ENCODE measurements at regions not wholly inside any gene's neighbourhood (a gene's known extent, or its start where the extent isn't known, plus 50 kb on each side); places are given as distances from the start of the nearest gene placed in this dataset.
A peak's percentile ranks its signal among the peaks of the same experiment; 100 is the strongest.

- WGBS (ENCODE audit: extremely low coverage, insufficient coverage, insufficient read length) = no CpG with 5 or more reads among the region's 3 CpGs
- H3K27ac ChIP-seq (ENCODE audit: low read depth, low read length) = no peak overlapping the region
- no peak overlapping the region for H2BK5ac ChIP-seq (ENCODE audit: low read depth, low read length, poor library complexity)
- DNase-seq = no peak
- no peak overlapping the region for H3K23ac ChIP-seq (ENCODE audit: low read length)
- H3K4ac ChIP-seq (ENCODE audit: low read depth, low read length) = no peak overlapping the region
- H3K79me1 ChIP-seq (ENCODE audit: low read length) = no peaks in the 10 kb centered on the region
- H3K4me1 ChIP-seq (ENCODE audit: control insufficient read depth in 1 of 2, insufficient read depth in 2 of 2, low read length in 2 of 2) = no peaks in the 10 kb centered on the region
- no peak overlapping the region for H2BK12ac ChIP-seq (ENCODE audit: low read length)
- H3K36me3 ChIP-seq (ENCODE audit: control insufficient read depth in 1 of 2, insufficient read depth in 2 of 2, low read length in 2 of 2) = no peaks in the 10 kb centered on the region
- H3K79me2 ChIP-seq (ENCODE audit: control insufficient read depth, insufficient read depth, low read length, poor library complexity) = no peaks in the 10 kb centered on the region
- no peak overlapping the region for H3K4me2 ChIP-seq (ENCODE audit: low read length)
- no peak overlapping the region for H4K91ac ChIP-seq (ENCODE audit: low read depth, low read length)
- H3K18ac ChIP-seq (ENCODE audit: low read length) = no peak overlapping the region
- no peak overlapping the region for H3K14ac ChIP-seq (ENCODE audit: low read length)
- H2AK5ac ChIP-seq (ENCODE audit: low read length) = no peak overlapping the region
- no peaks in the 10 kb centered on the region for H3K9me3 ChIP-seq (ENCODE audit: insufficient read depth, low read depth, low read length)
- H2BK120ac ChIP-seq (ENCODE audit: insufficient read depth, low read length, poor library complexity) = no peak overlapping the region
- H3K27me3 ChIP-seq (ENCODE audit: insufficient read depth, low read length) = no peaks in the 10 kb centered on the region
- no peak overlapping the region for H4K12ac ChIP-seq (ENCODE audit: low read depth, low read length)
- no peak overlapping the region for H2AFZ ChIP-seq (ENCODE audit: insufficient read depth, low read length, poor library complexity)
- no peak overlapping the region for H4K8ac ChIP-seq (ENCODE audit: low read depth, low read length)
- no peak overlapping the region for H3K4me3 ChIP-seq (ENCODE audit: low read depth, low read length)
- no peak overlapping the region for H3K9ac ChIP-seq (ENCODE audit: low read length)
Observed at GRCh38 chr9:13026956-13027355, 252.1 kb downstream of the LURAP1L start.

- Histone ChIP-seq H4K91ac (ENCODE audit: low read depth, low read length) (no peak overlapping the region), H3K4me3 (ENCODE audit: low read depth, low read length) (no peak overlapping the region), H4K12ac (ENCODE audit: low read depth, low read length) (no peak overlapping the region), H3K9ac (ENCODE audit: low read length) (no peak overlapping the region), H3K9me3 (ENCODE audit: insufficient read depth, low read depth, low read length) (no peaks in the 10 kb centered on the region), H3K4ac (ENCODE audit: low read depth, low read length) (no peak overlapping the region), H2AFZ (ENCODE audit: insufficient read depth, low read length, poor library complexity) (no peak overlapping the region), H3K27ac (ENCODE audit: low read depth, low read length) (no peak overlapping the region), H2BK12ac (ENCODE audit: low read length) (no peak overlapping the region), H3K18ac (ENCODE audit: low read length) (no peak overlapping the region), H3K36me3 (ENCODE audit: control insufficient read depth in 1 of 2, insufficient read depth in 2 of 2, low read length in 2 of 2) (no peaks in the 10 kb centered on the region), H2BK5ac (ENCODE audit: low read depth, low read length, poor library complexity) (no peak overlapping the region), H2BK120ac (ENCODE audit: insufficient read depth, low read length, poor library complexity) (no peak overlapping the region), H3K79me2 (ENCODE audit: control insufficient read depth, insufficient read depth, low read length, poor library complexity) (no peaks in the 10 kb centered on the region), H3K79me1 (ENCODE audit: low read length) (no peaks in the 10 kb centered on the region), H3K23ac (ENCODE audit: low read length) (no peak overlapping the region), H4K8ac (ENCODE audit: low read depth, low read length) (no peak overlapping the region), H2AK5ac (ENCODE audit: low read length) (no peak overlapping the region), H3K14ac (ENCODE audit: low read length) (no peak overlapping the region), H3K4me2 (ENCODE audit: low read length) (no peak overlapping the region), H3K27me3 (ENCODE audit: insufficient read depth, low read length) (no peaks in the 10 kb centered on the region), H3K4me1 (ENCODE audit: control insufficient read depth in 1 of 2, insufficient read depth in 2 of 2, low read length in 2 of 2) (no peaks in the 10 kb centered on the region)
- WGBS (ENCODE audit: extremely low coverage, insufficient coverage, insufficient read length) = no CpG with 5 or more reads among the region's 6 CpGs
- DNase-seq = no peak
Observed at GRCh38 chr9:13027879-13028278, 251.6 kb downstream of the MPDZ start.

- Histone ChIP-seq H4K12ac (ENCODE audit: low read depth, low read length) (no peak overlapping the region), H2AK5ac (ENCODE audit: low read length) (no peak overlapping the region), H3K4me3 (ENCODE audit: low read depth, low read length) (no peak overlapping the region), H2BK12ac (ENCODE audit: low read length) (peak overlapping the region; percentile 84), H3K9ac (ENCODE audit: low read length) (no peak overlapping the region), H3K9me3 (ENCODE audit: insufficient read depth, low read depth, low read length) (no peaks in the 10 kb centered on the region), H3K27ac (ENCODE audit: low read depth, low read length) (no peak overlapping the region), H3K18ac (ENCODE audit: low read length) (no peak overlapping the region), H3K4ac (ENCODE audit: low read depth, low read length) (no peak overlapping the region), H3K14ac (ENCODE audit: low read length) (no peak overlapping the region), H3K4me2 (ENCODE audit: low read length) (no peak overlapping the region), H4K8ac (ENCODE audit: low read depth, low read length) (no peak overlapping the region), H3K23ac (ENCODE audit: low read length) (no peak overlapping the region), H3K79me2 (ENCODE audit: control insufficient read depth, insufficient read depth, low read length, poor library complexity) (no peaks in the 10 kb centered on the region), H3K27me3 (ENCODE audit: insufficient read depth, low read length) (no peaks in the 10 kb centered on the region), H2AFZ (ENCODE audit: insufficient read depth, low read length, poor library complexity) (no peak overlapping the region), H2BK5ac (ENCODE audit: low read depth, low read length, poor library complexity) (no peak overlapping the region), H4K91ac (ENCODE audit: low read depth, low read length) (no peak overlapping the region), H3K4me1 (ENCODE audit: control insufficient read depth in 1 of 2, insufficient read depth in 2 of 2, low read length in 2 of 2) (no peaks in the 10 kb centered on the region), H3K36me3 (ENCODE audit: control insufficient read depth in 1 of 2, insufficient read depth in 2 of 2, low read length in 2 of 2) (no peaks in the 10 kb centered on the region), H3K79me1 (ENCODE audit: low read length) (peaks cover 4% of the 10 kb centered on the region), H2BK120ac (ENCODE audit: insufficient read depth, low read length, poor library complexity) (no peak overlapping the region)
- DNase-seq = no peak
- WGBS (ENCODE audit: extremely low coverage, insufficient coverage, insufficient read length) = no CpG with 5 or more reads among the region's 8 CpGs
Observed at GRCh38 chr9:13032585-13032984, 246.9 kb downstream of the MPDZ start.

- peaks cover 4% of the 10 kb centered on the region for H3K79me1 ChIP-seq (ENCODE audit: low read length)
- peak overlapping the region; percentile 84 for H2BK12ac ChIP-seq (ENCODE audit: low read length)
- H2BK5ac ChIP-seq (ENCODE audit: low read depth, low read length, poor library complexity) = no peak overlapping the region
- H3K9ac ChIP-seq (ENCODE audit: low read length) = no peak overlapping the region
- H3K18ac ChIP-seq (ENCODE audit: low read length) = no peak overlapping the region
- no CpG with 5 or more reads among the region's 19 CpGs for WGBS (ENCODE audit: extremely low coverage, insufficient coverage, insufficient read length)
- H2BK120ac ChIP-seq (ENCODE audit: insufficient read depth, low read length, poor library complexity) = no peak overlapping the region
- peak; percentile 42 to 75 for DNase-seq
- no peak overlapping the region for H4K91ac ChIP-seq (ENCODE audit: low read depth, low read length)
- no peak overlapping the region for H3K23ac ChIP-seq (ENCODE audit: low read length)
- H3K4me2 ChIP-seq (ENCODE audit: low read length) = no peak overlapping the region
- no peak overlapping the region for H4K12ac ChIP-seq (ENCODE audit: low read depth, low read length)
- H2AFZ ChIP-seq (ENCODE audit: insufficient read depth, low read length, poor library complexity) = peak overlapping the region; percentile 60
- H3K9me3 ChIP-seq (ENCODE audit: insufficient read depth, low read depth, low read length) = no peaks in the 10 kb centered on the region
- no peaks in the 10 kb centered on the region for H3K27me3 ChIP-seq (ENCODE audit: insufficient read depth, low read length)
- H2AK5ac ChIP-seq (ENCODE audit: low read length) = no peak overlapping the region
- no peaks in the 10 kb centered on the region for H3K4me1 ChIP-seq (ENCODE audit: control insufficient read depth in 1 of 2, insufficient read depth in 2 of 2, low read length in 2 of 2)
- no peak overlapping the region for H3K4ac ChIP-seq (ENCODE audit: low read depth, low read length)
- no peak overlapping the region for H3K14ac ChIP-seq (ENCODE audit: low read length)
- H3K79me2 ChIP-seq (ENCODE audit: control insufficient read depth, insufficient read depth, low read length, poor library complexity) = no peaks in the 10 kb centered on the region
- H4K8ac ChIP-seq (ENCODE audit: low read depth, low read length) = peak overlapping the region; percentile 33
- H3K4me3 ChIP-seq (ENCODE audit: low read depth, low read length) = no peak overlapping the region
- H3K36me3 ChIP-seq (ENCODE audit: control insufficient read depth in 1 of 2, insufficient read depth in 2 of 2, low read length in 2 of 2) = no peaks in the 10 kb centered on the region
- H3K27ac ChIP-seq (ENCODE audit: low read depth, low read length) = no peak overlapping the region
Observed at GRCh38 chr9:13033959-13034693, 245.4 kb downstream of the MPDZ start.
